Stimulated activated CD8-positive, alpha-beta memory T cell treated with anti-CD3 and anti-CD28 coated beads, Interleukin-12 subunit alpha, Interleukin-12 subunit beta, amount 100 ng/mL, for 1 hour (primary cell): ENCODE measurements at regions not wholly inside any gene's neighbourhood (a gene's known extent, or its start where the extent isn't known, plus 50 kb on each side); places are given as distances from the start of the nearest gene placed in this dataset.

Experiments
- DNase-seq: peaks from one replicate; pipeline ENCODE4 v3.0.0-alpha.2; 2020; ENCODE audit warnings: low read depth

- DNase-seq: no peak
Measured at GRCh38 chr2:33859811-33860461, 260.8 kb upstream of the FAM98A start.

- no peak for DNase-seq
Measured at GRCh38 chr2:33859176-33859575, 260.1 kb upstream of the FAM98A start.

GRCh38 chr2:33848486-33848885 lies 249.4 kb upstream of the FAM98A start:
- no peak for DNase-seq

GRCh38 chr2:33839791-33840190 lies 240.7 kb upstream of the FAM98A start:
- DNase-seq: no peak

GRCh38 chr2:33836628-33837027 lies 237.5 kb upstream of the FAM98A start:
- DNase-seq: no peak

GRCh38 chr2:33835911-33836310 lies 236.8 kb upstream of the FAM98A start:
- no peak for DNase-seq

GRCh38 chr2:33822964-33823363 lies 223.9 kb upstream of the FAM98A start:
- DNase-seq: no peak

- DNase-seq: no peak
Measured at GRCh38 chr2:33812707-33813106, 213.6 kb upstream of the FAM98A start.

GRCh38 chr2:33810046-33810835 lies 211.1 kb upstream of the FAM98A start:
- DNase-seq: no peak

- DNase-seq: no peak
Measured at GRCh38 chr2:33806041-33806440, 206.9 kb upstream of the FAM98A start.

GRCh38 chr2:33804155-33804554 lies 205.1 kb upstream of the FAM98A start:
- DNase-seq: no peak

- DNase-seq: no peak
Measured at GRCh38 chr2:33796511-33796910, 197.4 kb upstream of the FAM98A start.

- no peak for DNase-seq
Measured at GRCh38 chr2:33791625-33792024, 192.5 kb upstream of the FAM98A start.

- DNase-seq: no peak
Measured at GRCh38 chr2:33788044-33788443, 188.9 kb upstream of the FAM98A start.

- DNase-seq: no peak
Measured at GRCh38 chr2:33786881-33787280, 187.8 kb upstream of the FAM98A start.

GRCh38 chr2:33785201-33786106 lies 186.4 kb upstream of the FAM98A start:
- no peak for DNase-seq

GRCh38 chr2:33784488-33784887 lies 185.4 kb upstream of the FAM98A start:
- no peak for DNase-seq

GRCh38 chr2:33782395-33783230 lies 183.5 kb upstream of the FAM98A start:
- no peak for DNase-seq

GRCh38 chr2:33777786-33778185 lies 178.7 kb upstream of the FAM98A start:
- DNase-seq: no peak

GRCh38 chr2:33775306-33775705 lies 176.2 kb upstream of the FAM98A start:
- no peak for DNase-seq

GRCh38 chr2:33770023-33770422 lies 170.9 kb upstream of the FAM98A start:
- no peak for DNase-seq

- DNase-seq: no peak
Measured at GRCh38 chr2:33766175-33766574, 167.1 kb upstream of the FAM98A start.
